K562 (cell line): ENCODE measurements at regions not wholly inside any gene's neighbourhood (a gene's known extent, or its start where the extent isn't known, plus 50 kb on each side); places are given as distances from the start of the nearest gene placed in this dataset.

ENCODE experiments used
- ATAC-seq: fragments of 200-7000 bp; cut with Tn5 transposase; 3 replicates; pipeline ENCODE4 v1.9.1; 2020; ENCODE audit warnings: moderate library complexity
- BruUV-seq: library from RNA; stranded (reverse); fragments of 400-500 nt; replicated peaks from 2 replicates; lab custom pipeline; 2021; lab: Mats Ljungman, UMichigan
- CTCF ChIA-PET: fragments of 300-600 bp; formaldehyde crosslinking; extraction: SDS; loops from one replicate; lab custom pipeline; 2021; ENCODE audit warnings: low intra/inter-chr PET ratio; lab: Yijun Ruan, JAX
- POLR2A ChIA-PET: fragments of 300-600, 350-650 bp; sonication (Branson Sonifier 250); formaldehyde crosslinking; extraction: SDS; loops from one replicate; lab custom pipeline; 2021; ENCODE audit warnings: antibody characterized with exemption, inconsistent platforms; lab: Yijun Ruan, JAX
- DNase-seq, 4 experiments: peaks; one replicate each; pipeline versions ENCODE4 v3.0.0 to v3.0.0-alpha.2; 2011 to 2018; ENCODE audit warnings: low spot score in 3 of 4, mixed read lengths in 3 of 4; ENCODE audit errors: extremely low read depth in 1 of 4
- FAIRE-seq: peaks from 2 replicates; lab custom pipeline; 2011; peaks lifted over from hg19 to GRCh38; lab: Jason Lieb, UNC
- H2AFZ ChIP-seq: 2 replicates; pipeline ENCODE4 v1.6.0; 2011; ENCODE audit warnings: low read depth, low read length, control low read depth, inconsistent platforms
- H3K27ac ChIP-seq: fragments of 200-600 bp; 3 replicates; pipeline ENCODE4 v1.8.0; 2011; ENCODE audit warnings: low read depth, mild to moderate bottlenecking, control low read depth, inconsistent platforms, low read length, moderate library complexity, mixed read lengths; ENCODE audit errors: extremely low read depth
- H3K27me3 ChIP-seq, 2 experiments: fragments of 300-600 bp in 1 of 2; 2 replicates in 1 of 2; 3 replicates in 1 of 2; pipeline versions ENCODE4 v1.6.0 to v1.8.0; 2011; ENCODE audit warnings: inconsistent platforms in 2 of 2, low read length in 2 of 2, mild to moderate bottlenecking in 1 of 2, mixed read lengths in 1 of 2, moderate library complexity in 1 of 2; ENCODE audit not compliant: control insufficient read depth in 2 of 2, insufficient read depth in 2 of 2
- H3K36me3 ChIP-seq: fragments of 300-600 bp; 3 replicates; pipeline ENCODE4 v1.8.0; 2011; ENCODE audit warnings: mild to moderate bottlenecking, low read length, inconsistent platforms; ENCODE audit not compliant: control insufficient read depth, insufficient read depth
- H3K4me1 ChIP-seq, 2 experiments: fragments of 200-600 bp in 1 of 2; replicated peaks in 1 of 2; 2 replicates in 1 of 2; 3 replicates in 1 of 2; pipeline versions ENCODE4 v1.5.1 to v1.8.0; 2011; ENCODE audit warnings: inconsistent platforms in 2 of 2, low read length in 2 of 2, mild to moderate bottlenecking in 1 of 2, mixed read lengths in 1 of 2, moderate library complexity in 1 of 2; ENCODE audit not compliant: control insufficient read depth in 2 of 2, insufficient read depth in 2 of 2
- H3K4me2 ChIP-seq: 2 replicates; pipeline ENCODE4 v1.6.1; 2011; ENCODE audit warnings: low read length, control low read depth, inconsistent platforms, mixed read lengths; ENCODE audit not compliant: insufficient read depth
- H3K4me3 ChIP-seq: fragments of 200-600 bp; sonication (generic), shearing (Covaris generic); 2 replicates; pipeline ENCODE4 v1.5.1; 2016; ENCODE audit warnings: control low read depth, inconsistent platforms
- H3K79me2 ChIP-seq: fragments of 200-600 bp; 3 replicates; pipeline ENCODE4 v1.8.0; 2011; ENCODE audit warnings: low read length, inconsistent platforms; ENCODE audit not compliant: control insufficient read depth, insufficient read depth
- H3K9ac ChIP-seq, 2 experiments: 2 replicates each; pipeline versions ENCODE4 v1.6.0 to v1.6.1; 2011; ENCODE audit warnings: low read depth in 2 of 2, low read length in 2 of 2, control low read depth in 1 of 2, inconsistent platforms in 1 of 2, mild to moderate bottlenecking in 1 of 2, mixed read lengths in 1 of 2; ENCODE audit not compliant: insufficient read depth in 1 of 2
- H3K9me1 ChIP-seq: one replicate; pipeline ENCODE4 v1.6.0; 2011; ENCODE audit warnings: inconsistent platforms, mild to moderate bottlenecking, low read length, moderate library complexity; ENCODE audit not compliant: control insufficient read depth, insufficient read depth
- H3K9me3 ChIP-seq: replicated peaks from 2 replicates; pipeline ENCODE4 v1.5.1; 2011; ENCODE audit warnings: low read depth, low read length, inconsistent platforms; ENCODE audit not compliant: control insufficient read depth, insufficient read depth
- H4K20me1 ChIP-seq: replicated peaks from 2 replicates; pipeline ENCODE4 v1.6.1; 2011; ENCODE audit warnings: low read length, inconsistent platforms, mixed read lengths; ENCODE audit not compliant: control insufficient read depth, insufficient read depth
- ELF4 ChIP-seq: fragments of 450-650 bp; formaldehyde crosslinking; IDR thresholded peaks from 2 replicates; pipeline ENCODE4 v1.4.0; 2022; ENCODE audit warnings: missing genetic modification characterization
- PRDM10 ChIP-seq: fragments of 450-650 bp; IDR thresholded peaks from 2 replicates; pipeline ENCODE4 v1.6.1; 2018; ENCODE audit not compliant: partially characterized antibody
- RBM14 ChIP-seq: fragments of 200-400 bp; formaldehyde crosslinking; IDR thresholded peaks from 2 replicates; pipeline ENCODE4 v1.6.1; 2018; ENCODE audit warnings: low read depth, mild to moderate bottlenecking, low read length, moderate library complexity, borderline replicate concordance; ENCODE audit not compliant: insufficient read depth
- THRA ChIP-seq: fragments of 450-650 bp; IDR thresholded peaks from 2 replicates; pipeline ENCODE4 v1.6.1; 2017; ENCODE audit warnings: mild to moderate bottlenecking, moderate library complexity
- ZBTB43 ChIP-seq: sonication (generic); formaldehyde crosslinking; IDR thresholded peaks from 2 replicates; pipeline ENCODE4 v1.8.0; 2023; ENCODE audit warnings: mild to moderate bottlenecking, missing genetic modification reagents
- in situ Hi-C: fragments of 300-500 bp; cut with MboI; formaldehyde crosslinking; loops from 4 replicates; pipeline ENCODE4 v1.15.0; 2018; ENCODE audit warnings: inconsistent platforms, mixed read lengths
- intact Hi-C: fragments of 100-400 bp; cut with micrococcal nuclease; formaldehyde crosslinking; loops from 2 replicates; pipeline ENCODE4 v1.14.2; 2022
- TF ChIP-seq, protein P1 (sequence below): sonication (generic); formaldehyde crosslinking; IDR thresholded peaks from 2 replicates; pipeline ENCODE4 v1.8.0; 2022; ENCODE audit warnings: mild to moderate bottlenecking, missing genetic modification reagents
- TF ChIP-seq, protein P2 (sequence below): sonication (generic); formaldehyde crosslinking; IDR thresholded peaks from 2 replicates; pipeline ENCODE4 v1.8.0; 2022; ENCODE audit warnings: mild to moderate bottlenecking, missing genetic modification reagents

GRCh38 chr2:60282886-60283285 is 270.6 kb downstream of the BCL11A start:
- H2AFZ ChIP-seq = no peak overlapping the region
- H3K9me3 ChIP-seq = no peaks in the 10 kb centered on the region
- ChIA-PET POLR2A (no interaction called here), CTCF (no interaction called here)
- BruUV-seq = no TSS peak
- no peaks in the 10 kb centered on the region for H3K27me3 ChIP-seq
- H3K4me1 ChIP-seq = no peaks in the 10 kb centered on the region
- H3K9ac ChIP-seq = no peak overlapping the region
- no peak overlapping the region for H3K27ac ChIP-seq
- no peak overlapping the region for H3K4me2 ChIP-seq
- in situ Hi-C loops = no loop called here
- DNase-seq (no peak), FAIRE-seq (no peak), ATAC-seq (no peak)
- no peaks in the 10 kb centered on the region for H4K20me1 ChIP-seq
- no peaks in the 10 kb centered on the region for H3K79me2 ChIP-seq
- no peaks in the 10 kb centered on the region for H3K36me3 ChIP-seq
- H3K9me1 ChIP-seq = no peaks in the 10 kb centered on the region
- H3K4me3 ChIP-seq = no peak overlapping the region
- intact Hi-C loops = no loop called here
- TF ChIP-seq PRDM10 = no peak
- TF ChIP-seq THRA = no peak
- TF ChIP-seq ZBTB43 = no peak
- TF ChIP-seq, protein P1, sequence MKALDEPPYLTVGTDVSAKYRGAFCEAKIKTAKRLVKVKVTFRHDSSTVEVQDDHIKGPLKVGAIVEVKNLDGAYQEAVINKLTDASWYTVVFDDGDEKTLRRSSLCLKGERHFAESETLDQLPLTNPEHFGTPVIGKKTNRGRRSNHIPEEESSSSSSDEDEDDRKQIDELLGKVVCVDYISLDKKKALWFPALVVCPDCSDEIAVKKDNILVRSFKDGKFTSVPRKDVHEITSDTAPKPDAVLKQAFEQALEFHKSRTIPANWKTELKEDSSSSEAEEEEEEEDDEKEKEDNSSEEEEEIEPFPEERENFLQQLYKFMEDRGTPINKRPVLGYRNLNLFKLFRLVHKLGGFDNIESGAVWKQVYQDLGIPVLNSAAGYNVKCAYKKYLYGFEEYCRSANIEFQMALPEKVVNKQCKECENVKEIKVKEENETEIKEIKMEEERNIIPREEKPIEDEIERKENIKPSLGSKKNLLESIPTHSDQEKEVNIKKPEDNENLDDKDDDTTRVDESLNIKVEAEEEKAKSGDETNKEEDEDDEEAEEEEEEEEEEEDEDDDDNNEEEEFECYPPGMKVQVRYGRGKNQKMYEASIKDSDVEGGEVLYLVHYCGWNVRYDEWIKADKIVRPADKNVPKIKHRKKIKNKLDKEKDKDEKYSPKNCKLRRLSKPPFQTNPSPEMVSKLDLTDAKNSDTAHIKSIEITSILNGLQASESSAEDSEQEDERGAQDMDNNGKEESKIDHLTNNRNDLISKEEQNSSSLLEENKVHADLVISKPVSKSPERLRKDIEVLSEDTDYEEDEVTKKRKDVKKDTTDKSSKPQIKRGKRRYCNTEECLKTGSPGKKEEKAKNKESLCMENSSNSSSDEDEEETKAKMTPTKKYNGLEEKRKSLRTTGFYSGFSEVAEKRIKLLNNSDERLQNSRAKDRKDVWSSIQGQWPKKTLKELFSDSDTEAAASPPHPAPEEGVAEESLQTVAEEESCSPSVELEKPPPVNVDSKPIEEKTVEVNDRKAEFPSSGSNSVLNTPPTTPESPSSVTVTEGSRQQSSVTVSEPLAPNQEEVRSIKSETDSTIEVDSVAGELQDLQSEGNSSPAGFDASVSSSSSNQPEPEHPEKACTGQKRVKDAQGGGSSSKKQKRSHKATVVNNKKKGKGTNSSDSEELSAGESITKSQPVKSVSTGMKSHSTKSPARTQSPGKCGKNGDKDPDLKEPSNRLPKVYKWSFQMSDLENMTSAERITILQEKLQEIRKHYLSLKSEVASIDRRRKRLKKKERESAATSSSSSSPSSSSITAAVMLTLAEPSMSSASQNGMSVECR (CRISPR knock-in tag) = no peak
- TF ChIP-seq, protein P2, sequence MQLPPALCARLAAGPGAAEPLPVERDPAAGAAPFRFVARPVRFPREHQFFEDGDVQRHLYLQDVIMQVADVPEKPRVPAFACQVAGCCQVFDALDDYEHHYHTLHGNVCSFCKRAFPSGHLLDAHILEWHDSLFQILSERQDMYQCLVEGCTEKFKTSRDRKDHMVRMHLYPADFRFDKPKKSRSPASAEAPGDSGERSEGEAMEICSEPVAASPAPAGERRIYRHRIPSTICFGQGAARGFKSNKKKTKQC (CRISPR knock-in tag) = no peak
- TF ChIP-seq ELF4 (CRISPR knock-in tag) = no peak
- no peak for TF ChIP-seq RBM14
